Medulla oblongata (tissue), 1 donor: ENCODE measurements at regions not wholly inside any gene's neighbourhood (a gene's known extent, or its start where the extent isn't known, plus 50 kb on each side); places are given as distances from the start of the nearest gene placed in this dataset.
A peak's percentile ranks its signal among the peaks of the same experiment; 100 is the strongest.

ENCODE experiments used
- DNase-seq: peaks from one replicate; pipeline ENCODE4 v3.0.0-alpha.2; 2015; ENCODE audit errors: extremely low spot score

DNA sequence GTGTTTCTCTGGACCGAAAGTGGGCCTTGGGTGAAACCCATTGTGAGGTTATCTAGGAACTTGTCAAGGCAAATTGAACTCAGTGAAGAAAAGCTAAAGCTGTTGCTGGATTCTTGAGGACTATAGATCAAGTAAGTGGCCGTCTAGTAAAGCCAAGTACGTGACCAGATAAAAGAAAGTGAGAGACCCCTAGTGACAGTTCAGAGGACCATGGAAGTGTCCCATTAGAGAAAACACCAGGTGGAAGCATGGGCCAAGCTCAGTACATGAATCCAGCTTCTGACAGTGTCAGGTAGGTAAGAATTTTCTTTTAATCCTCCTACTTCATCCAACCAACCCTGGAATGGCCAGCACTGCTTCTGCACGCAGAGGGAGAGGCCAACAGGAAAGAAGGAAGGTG is 349.3 kb upstream of the RGMA start:
- no peak for DNase-seq

- no peak for DNase-seq
These were observed 343.5 kb upstream of the RGMA start for GRCh38 chr15:93432474-93432873.

- no peak for DNase-seq
These were observed 339.9 kb upstream of the RGMA start for GRCh38 chr15:93428807-93429351.

- DNase-seq: no peak
These were observed 339.1 kb upstream of the RGMA start for GRCh38 chr15:93428150-93428549.

DNA sequence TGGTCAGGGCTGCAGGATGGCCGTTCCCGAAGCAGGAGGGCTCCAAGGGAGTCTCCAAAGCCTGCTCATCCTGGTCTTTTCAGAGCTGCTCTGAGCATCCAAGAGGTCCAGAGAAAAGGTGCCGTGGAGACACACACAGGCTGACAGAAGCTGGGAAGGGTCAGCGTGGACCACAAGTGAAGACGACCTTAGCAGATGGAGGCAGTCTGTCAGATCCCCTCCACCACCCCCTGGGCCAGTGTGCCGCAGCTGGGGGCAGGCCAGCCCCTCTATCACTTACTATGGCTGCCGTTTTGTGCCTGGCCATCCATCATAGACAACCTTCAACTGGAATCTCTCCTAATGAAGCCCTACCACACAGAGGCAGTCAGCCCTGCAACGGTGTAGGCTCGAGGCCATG is 335.1 kb upstream of the RGMA start:
- no peak for DNase-seq

DNA sequence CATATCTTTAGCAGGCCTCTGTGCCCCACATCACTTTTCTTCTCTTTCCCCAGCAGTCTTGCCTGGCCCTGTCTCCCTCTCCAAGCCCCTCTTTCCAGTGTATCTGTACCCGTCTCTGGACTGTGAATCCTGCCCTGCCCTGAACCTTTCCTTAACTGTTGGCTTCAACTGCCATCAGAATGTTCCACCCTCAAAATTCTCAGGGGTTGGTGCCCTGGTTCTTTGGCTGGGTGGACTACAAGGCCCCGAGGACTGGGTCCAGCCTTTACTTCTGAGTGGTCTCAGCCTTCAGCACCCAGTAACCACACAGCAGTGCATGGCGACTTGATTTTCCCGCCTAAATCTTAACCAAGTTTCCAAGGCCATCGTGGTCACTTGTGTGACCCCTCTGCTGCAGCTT is 333.5 kb upstream of the RGMA start:
- DNase-seq: no peak

DNA sequence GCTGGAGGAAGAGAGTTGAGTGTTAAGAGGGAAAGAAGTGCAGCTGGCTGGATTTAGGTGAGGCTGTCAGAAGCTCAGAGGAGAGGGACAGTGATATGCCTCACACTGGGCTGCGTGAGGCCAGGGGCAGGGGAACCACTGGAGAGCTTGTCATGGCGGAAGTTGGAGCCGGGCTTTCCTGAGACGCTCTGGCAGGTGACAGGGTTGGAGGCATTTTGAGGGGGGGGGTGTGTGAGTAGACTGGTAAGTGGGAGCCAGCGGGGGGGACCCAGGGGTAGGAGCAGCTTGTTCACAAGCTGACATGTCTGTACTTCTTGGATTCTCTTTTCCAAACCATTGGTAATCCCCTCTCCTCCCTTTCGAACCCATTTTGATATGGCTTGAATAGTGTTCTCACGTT is 331.5 kb upstream of the RGMA start:
- DNase-seq: no peak

DNA sequence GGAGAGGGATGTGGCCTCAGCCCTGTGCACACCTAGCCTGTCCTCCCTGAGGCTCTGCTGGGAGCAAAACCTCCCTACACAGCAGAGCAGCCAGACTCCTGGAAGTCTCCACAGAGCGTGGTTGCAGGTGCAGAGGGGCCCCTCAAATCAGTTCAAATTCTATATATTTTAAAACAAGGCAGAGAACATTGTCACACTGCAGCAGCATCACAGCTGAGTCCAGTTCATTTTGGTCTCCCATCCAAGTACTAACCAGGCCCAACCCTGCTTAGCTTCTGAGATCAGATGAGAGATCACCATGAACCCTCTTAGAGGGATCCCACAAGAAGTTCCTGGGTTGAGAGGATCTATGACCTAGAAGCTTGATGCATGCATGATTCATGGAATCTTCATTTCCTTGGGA is 331.0 kb upstream of the RGMA start:
- DNase-seq: no peak

GRCh38 chr15:93418566-93418965 is 329.6 kb upstream of the RGMA start:
- no peak for DNase-seq

GRCh38 chr15:93417631-93418030 is 328.6 kb upstream of the RGMA start:
- no peak for DNase-seq

- DNase-seq: no peak
These were observed 328.1 kb upstream of the RGMA start for GRCh38 chr15:93417156-93417555.

GRCh38 chr15:93415576-93415975 is 326.6 kb upstream of the RGMA start:
- DNase-seq: no peak

- DNase-seq: no peak
These were observed 325.7 kb upstream of the RGMA start for GRCh38 chr15:93414576-93415231.

GRCh38 chr15:93413745-93414144 is 324.7 kb upstream of the RGMA start:
- no peak for DNase-seq

DNA sequence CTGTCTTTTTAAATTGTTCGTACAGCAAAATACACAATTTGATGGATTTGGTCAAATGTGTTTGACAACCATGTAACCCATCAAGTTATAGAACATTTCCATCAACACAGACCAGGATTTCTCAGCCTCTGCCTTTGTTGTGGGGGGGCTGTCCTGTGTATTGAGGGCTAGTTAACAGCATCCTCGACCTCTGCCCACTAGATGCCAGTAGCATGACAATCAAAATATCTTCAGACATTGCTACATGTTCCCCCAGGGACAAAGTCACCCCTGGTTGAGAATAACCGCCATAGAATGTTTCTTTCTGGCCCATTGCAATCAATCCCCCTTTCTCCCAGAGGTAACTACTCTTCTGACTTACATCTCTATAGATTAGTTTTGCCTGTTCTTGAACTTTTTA is 310.1 kb upstream of the RGMA start:
- no peak for DNase-seq

- DNase-seq: no peak
These were observed 300.2 kb upstream of the RGMA start for GRCh38 chr15:93389211-93389610.

GRCh38 chr15:93384886-93385285 is 295.9 kb upstream of the RGMA start:
- no peak for DNase-seq

DNA sequence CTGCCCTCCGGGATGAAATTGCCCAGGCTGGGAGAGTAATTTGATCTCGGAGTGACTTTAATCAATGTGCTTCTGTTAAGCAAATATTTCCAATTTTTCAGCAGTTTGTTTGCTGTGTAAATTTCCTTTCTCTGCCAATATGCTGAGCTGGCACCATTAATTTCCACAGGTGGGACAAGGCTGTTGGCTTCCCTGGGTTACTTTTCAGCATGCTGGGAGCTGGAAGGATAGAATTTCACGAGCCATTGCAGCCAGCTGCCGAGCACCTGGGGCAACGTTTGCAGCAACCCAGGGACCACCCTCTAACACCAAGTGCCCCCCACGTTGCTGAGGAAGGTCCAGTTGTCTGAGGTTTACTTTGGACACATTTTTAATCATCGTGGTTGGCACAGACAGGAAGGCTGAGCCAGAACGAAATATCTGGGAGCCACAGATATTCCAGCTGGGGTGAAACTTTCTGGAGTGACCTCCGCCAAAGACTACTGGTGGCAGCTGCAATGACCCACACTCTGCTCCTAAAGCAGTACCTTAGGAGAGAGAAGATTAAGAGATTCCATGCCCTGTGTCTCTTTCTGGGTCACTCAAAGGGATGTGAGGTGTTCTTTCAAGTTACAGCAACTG is 293.3 kb upstream of the RGMA start:
- no peak for DNase-seq

DNA sequence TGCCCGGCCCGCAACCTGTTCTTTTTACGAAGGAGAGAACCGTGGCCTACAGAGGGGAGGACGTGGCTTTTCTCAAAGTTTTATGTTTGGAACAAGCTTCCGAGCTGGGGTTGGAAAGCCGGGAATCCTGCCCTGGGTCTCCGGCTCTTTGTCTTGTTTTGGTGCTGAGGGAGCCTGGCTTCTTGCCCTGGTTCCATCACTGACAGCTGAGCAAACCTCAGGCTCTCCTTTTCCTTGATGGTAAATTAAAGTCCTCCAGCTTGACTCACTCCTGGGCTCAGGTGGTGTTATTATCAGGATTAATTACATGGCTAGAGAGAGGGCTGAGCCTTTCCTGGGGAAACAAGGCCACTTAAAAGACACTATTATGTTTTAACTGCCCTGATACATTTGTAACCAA is 289.5 kb upstream of the RGMA start:
- DNase-seq: peak; percentile 32

- no peak for DNase-seq
These were observed 283.8 kb upstream of the RGMA start for GRCh38 chr15:93372865-93373223.

- DNase-seq: no peak
These were observed 283.3 kb upstream of the RGMA start for GRCh38 chr15:93372208-93372864.

DNA sequence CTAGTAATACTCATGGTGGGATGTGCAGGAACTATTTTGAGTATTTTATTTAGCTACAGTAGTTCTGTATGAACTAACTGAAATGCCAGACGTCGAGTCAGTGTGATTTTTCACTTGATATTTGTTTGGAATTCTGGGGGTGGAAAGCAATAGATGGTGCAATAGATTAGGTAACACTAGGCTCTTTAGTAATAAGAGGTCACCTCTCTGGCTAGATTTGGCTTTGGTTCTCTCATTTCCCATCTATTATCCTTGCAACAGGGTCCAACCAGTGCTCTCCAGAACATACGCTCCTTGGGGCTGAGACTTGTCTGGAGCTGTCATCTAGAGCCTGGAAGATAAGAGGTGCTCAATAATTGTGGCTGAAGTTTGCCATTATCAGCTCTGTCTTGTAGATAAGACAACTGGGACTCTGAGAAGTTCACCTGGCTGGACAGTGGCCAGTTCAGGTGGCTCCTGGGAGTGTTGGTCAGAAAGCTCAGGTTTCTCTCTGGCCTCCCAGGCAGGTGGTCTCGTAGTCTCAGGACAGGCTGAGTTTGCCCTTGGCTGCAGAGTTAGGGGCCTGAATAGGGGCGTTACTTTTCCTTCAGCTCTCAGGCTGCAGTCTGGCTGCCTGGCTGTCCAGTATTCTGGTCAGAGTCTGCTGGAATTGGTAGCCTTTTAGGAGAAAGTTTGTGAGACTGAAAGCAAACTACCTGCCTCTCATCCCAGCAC is 277.5 kb upstream of the RGMA start:
- DNase-seq: no peak

GRCh38 chr15:93362821-93363220 is 273.8 kb upstream of the RGMA start:
- DNase-seq: no peak
